DOHH2 (cell line): ENCODE measurements at regions not wholly inside any gene's neighbourhood (a gene's known extent, or its start where the extent isn't known, plus 50 kb on each side); places are given as distances from the start of the nearest gene placed in this dataset.

Experiments used
- H3F3A ChIP-seq: fragments of 200-600 bp; sonication (generic), shearing (Covaris generic); 2 replicates; pipeline ENCODE4 v1.6.0; 2016; ENCODE audit warnings: antibody characterized with exemption, mild to moderate bottlenecking; ENCODE audit not compliant: control insufficient read depth, insufficient read depth
- H3K27ac ChIP-seq: fragments of 200-600 bp; sonication (generic); 2 replicates; pipeline ENCODE4 v1.5.1; 2014; ENCODE audit warnings: low read depth, mild to moderate bottlenecking, low read length, moderate library complexity
- H3K27me3 ChIP-seq: fragments of 200-600 bp; sonication (generic); 2 replicates; pipeline ENCODE4 v1.6.1; 2014; ENCODE audit warnings: mild to moderate bottlenecking, low read length, mixed read lengths; ENCODE audit not compliant: control insufficient read depth
- H3K36me3 ChIP-seq: fragments of 200-600 bp; sonication (generic); 2 replicates; pipeline ENCODE4 v1.6.1; 2014; ENCODE audit warnings: mild to moderate bottlenecking, low read length, moderate library complexity, mixed read lengths; ENCODE audit not compliant: control insufficient read depth
- H3K4me1 ChIP-seq: fragments of 200-600 bp; sonication (generic); 2 replicates; pipeline ENCODE4 v1.6.1; 2014; ENCODE audit warnings: mild to moderate bottlenecking, low read length, mixed read lengths; ENCODE audit not compliant: control insufficient read depth
- H3K4me2 ChIP-seq: fragments of 200-600 bp; sonication (generic); 2 replicates; pipeline ENCODE4 v1.6.0; 2014; ENCODE audit warnings: mild to moderate bottlenecking, low read length, moderate library complexity
- H3K4me3 ChIP-seq: fragments of 200-600 bp; sonication (generic); 2 replicates; pipeline ENCODE4 v1.5.1; 2014; ENCODE audit warnings: mild to moderate bottlenecking, low read length, mixed read lengths
- H3K79me2 ChIP-seq: fragments of 200-600 bp; sonication (generic); 2 replicates; pipeline ENCODE4 v1.6.1; 2014; ENCODE audit warnings: mild to moderate bottlenecking, low read length, mixed read lengths; ENCODE audit not compliant: control insufficient read depth
- H3K9me2 ChIP-seq: fragments of 200-600 bp; sonication (generic); replicated peaks from 2 replicates; pipeline ENCODE4 v1.6.1; 2014; ENCODE audit warnings: mild to moderate bottlenecking, low read length, mixed read lengths; ENCODE audit not compliant: control insufficient read depth
- H3K9me3 ChIP-seq: fragments of 200-600 bp; sonication (generic); 2 replicates; pipeline ENCODE4 v1.6.1; 2014; ENCODE audit warnings: antibody characterized with exemption, low read length, mixed read lengths; ENCODE audit not compliant: control insufficient read depth, insufficient read depth
- H4K20me1 ChIP-seq: fragments of 200-600 bp; sonication (generic); 2 replicates; pipeline ENCODE4 v1.6.0; 2014; ENCODE audit warnings: low read depth, mild to moderate bottlenecking, antibody characterized with exemption, low read length, moderate library complexity; ENCODE audit not compliant: control insufficient read depth, insufficient read depth
- CTCF ChIP-seq: fragments of 200-600 bp; sonication (generic); IDR thresholded peaks from one replicate; pipeline ENCODE4 v1.5.1; 2014; ENCODE audit warnings: antibody characterized with exemption, mild to moderate bottlenecking, low read depth, low read length; ENCODE audit not compliant: poor library complexity, severe bottlenecking
- EZH2phosphoT487 ChIP-seq: fragments of 200-600 bp; sonication (generic); IDR thresholded peaks from 2 replicates; pipeline ENCODE4 v1.6.1; 2017; ENCODE audit warnings: borderline replicate concordance, mild to moderate bottlenecking, antibody characterized with exemption, low read length, moderate library complexity, mixed read lengths

GRCh38 chr4:156326246-156326645, 372.6 kb upstream of the CTSO start:
- no peaks in the 10 kb centered on the region for H3K36me3 ChIP-seq
- H3K4me3 ChIP-seq: no peak overlapping the region
- H3F3A ChIP-seq: no peaks in the 10 kb centered on the region
- H4K20me1 ChIP-seq: no peaks in the 10 kb centered on the region
- no peak overlapping the region for H3K27ac ChIP-seq
- H3K79me2 ChIP-seq: no peaks in the 10 kb centered on the region
- no peak overlapping the region for H3K4me2 ChIP-seq
- no peaks in the 10 kb centered on the region for H3K27me3 ChIP-seq
- TF ChIP-seq CTCF (no peak), EZH2phosphoT487 (no peak)
- H3K9me2 ChIP-seq: no peaks in the 10 kb centered on the region
- no peaks in the 10 kb centered on the region for H3K9me3 ChIP-seq
- no peaks in the 10 kb centered on the region for H3K4me1 ChIP-seq

- no peaks in the 10 kb centered on the region for H3K4me1 ChIP-seq
- H3F3A ChIP-seq: no peaks in the 10 kb centered on the region
- no peaks in the 10 kb centered on the region for H3K9me2 ChIP-seq
- TF ChIP-seq CTCF (no peak), EZH2phosphoT487 (no peak)
- no peak overlapping the region for H3K4me3 ChIP-seq
- no peaks in the 10 kb centered on the region for H3K27me3 ChIP-seq
- no peak overlapping the region for H3K4me2 ChIP-seq
- no peaks in the 10 kb centered on the region for H3K79me2 ChIP-seq
- H3K27ac ChIP-seq: no peak overlapping the region
- no peaks in the 10 kb centered on the region for H4K20me1 ChIP-seq
- no peaks in the 10 kb centered on the region for H3K36me3 ChIP-seq
- H3K9me3 ChIP-seq: no peaks in the 10 kb centered on the region
These were observed 368.9 kb upstream of the CTSO start for GRCh38 chr4:156322592-156322991.

- Histone ChIP-seq H3K79me2 (no peaks in the 10 kb centered on the region), H3K9me2 (no peaks in the 10 kb centered on the region), H3K4me2 (no peak overlapping the region), H3K9me3 (no peaks in the 10 kb centered on the region), H3K36me3 (no peaks in the 10 kb centered on the region), H3K27ac (no peak overlapping the region), H3K27me3 (no peaks in the 10 kb centered on the region), H3F3A (no peaks in the 10 kb centered on the region), H3K4me3 (no peak overlapping the region), H3K4me1 (no peaks in the 10 kb centered on the region), H4K20me1 (no peaks in the 10 kb centered on the region)
- TF ChIP-seq EZH2phosphoT487 (no peak), CTCF (no peak)
These were observed 367.5 kb upstream of the CTSO start for GRCh38 chr4:156321203-156321602.

GRCh38 chr4:156313497-156313896, 359.8 kb upstream of the CTSO start:
- no peaks in the 10 kb centered on the region for H4K20me1 ChIP-seq
- H3F3A ChIP-seq: no peaks in the 10 kb centered on the region
- H3K79me2 ChIP-seq: no peaks in the 10 kb centered on the region
- H3K27me3 ChIP-seq: no peaks in the 10 kb centered on the region
- no peak overlapping the region for H3K4me3 ChIP-seq
- H3K27ac ChIP-seq: no peak overlapping the region
- TF ChIP-seq EZH2phosphoT487 (no peak), CTCF (no peak)
- H3K9me3 ChIP-seq: no peaks in the 10 kb centered on the region
- no peak overlapping the region for H3K4me2 ChIP-seq
- no peaks in the 10 kb centered on the region for H3K9me2 ChIP-seq
- H3K4me1 ChIP-seq: no peaks in the 10 kb centered on the region
- H3K36me3 ChIP-seq: no peaks in the 10 kb centered on the region
